ENCODE measurements at regions not wholly inside any gene's neighbourhood (a gene's known extent, or its start where the extent isn't known, plus 50 kb on each side); places are given as distances from the start of the nearest gene placed in this dataset.
"Not testable (repeated sequence)": the region's sequence is repeated elsewhere in the genome, so short reads cannot be mapped to it uniquely, and the experiment has no call there.

- DNase-seq, result peak; percentile 34
Measured at GRCh38 chr4:158122501-158122900, 50.3 kb downstream of the GASK1B start.

GRCh38 chr4:158121161-158121579, 51.7 kb downstream of the GASK1B start:
- DNase-seq, result peak; percentile 96

GRCh38 chr4:158120645-158121151, 52.1 kb downstream of the GASK1B start:
- DNase-seq, result not testable (repeated sequence)

GRCh38 chr4:158112611-158113010, 60.2 kb downstream of the GASK1B start:
- DNase-seq, result no peak

- peak; percentile 19 for DNase-seq
Measured at GRCh38 chr4:158111241-158111640, 61.6 kb downstream of the GASK1B start.

GRCh38 chr4:158102904-158103303, 69.9 kb downstream of the GASK1B start:
- no peak for DNase-seq

GRCh38 chr4:158099686-158100085, 73.1 kb downstream of the GASK1B start:
- DNase-seq, result no peak

- no peak for DNase-seq
Measured at GRCh38 chr4:158098802-158099201, 74.0 kb downstream of the GASK1B start.

- peak; percentile 26 for DNase-seq
Measured at GRCh38 chr4:158094413-158095134, 78.3 kb downstream of the GASK1B start.

- no peak for DNase-seq
Measured at GRCh38 chr4:158090323-158090722, 82.5 kb downstream of the GASK1B start.

- not testable (repeated sequence) for DNase-seq
Measured at GRCh38 chr4:158089897-158090296, 82.9 kb downstream of the GASK1B start.

- DNase-seq, result no peak
Measured at GRCh38 chr4:158080354-158080753, 92.5 kb downstream of the GASK1B start.

GRCh38 chr4:158079661-158080060, 93.2 kb downstream of the GASK1B start:
- no peak for DNase-seq

GRCh38 chr4:158077835-158078234, 95.0 kb downstream of the GASK1B start:
- no peak for DNase-seq

- no peak for DNase-seq
Measured at GRCh38 chr4:158074851-158075250, 98.0 kb downstream of the GASK1B start.

- DNase-seq, result no peak
Measured at GRCh38 chr4:158071931-158072330, 100.9 kb downstream of the GASK1B start.

- DNase-seq, result no peak
Measured at GRCh38 chr4:158068068-158068467, 104.8 kb downstream of the GASK1B start.

- no peak for DNase-seq
Measured at GRCh38 chr4:158067646-158068045, 105.2 kb downstream of the GASK1B start.

- DNase-seq, result no peak
Measured at GRCh38 chr4:158065603-158066002, 107.2 kb downstream of the GASK1B start.

- DNase-seq, result no peak
Measured at GRCh38 chr4:158065176-158065575, 107.6 kb downstream of the GASK1B start.

GRCh38 chr4:158056689-158057245, 116.1 kb downstream of the GASK1B start:
- DNase-seq, result no peak

GRCh38 chr4:158055668-158056067, 117.2 kb downstream of the GASK1B start:
- DNase-seq, result no peak

- no peak for DNase-seq
Measured at GRCh38 chr4:158053801-158054200, 119.0 kb downstream of the GASK1B start.

- DNase-seq, result no peak
Measured at GRCh38 chr4:158053086-158053485, 119.7 kb downstream of the GASK1B start.
